ENCODE measurements at regions not wholly inside any gene's neighbourhood (a gene's known extent, or its start where the extent isn't known, plus 50 kb on each side); places are given as distances from the start of the nearest gene placed in this dataset.

GRCh38 chr6:137722749-137723272 is 144.2 kb upstream of the TNFAIP3 start:
- Histone ChIP-seq H3K9ac (replicated peaks in 1 of 4; ENCODE audit: extremely low read depth in 1 of 4, low read depth in 3 of 4, low read length in 3 of 4) (no peak overlapping the region), H3K4ac (replicated peaks; ENCODE audit: insufficient read length, low read depth, low read length) (no peak overlapping the region), H3K27ac (ENCODE audit: low read depth, low read length) (no peak overlapping the region), H2BK5ac (ENCODE audit: low read depth, low read length) (no peak overlapping the region), H3K23ac (ENCODE audit: insufficient read length) (no peak overlapping the region), H3K18ac (ENCODE audit: extremely low read depth, low read length) (no peak overlapping the region), H3K4me2 (ENCODE audit: insufficient read depth in 1 of 2, low read depth in 2 of 2, low read length in 2 of 2) (no peak overlapping the region), H2BK120ac (replicated peaks; ENCODE audit: low read depth, low read length) (no peak overlapping the region), H4K91ac (replicated peaks; ENCODE audit: insufficient read length, low read length) (no peak overlapping the region), H2AFZ (ENCODE audit: low read length) (no peak overlapping the region), H3K23me2 (ENCODE audit: low read depth, low read length) (no peaks in the 10 kb centered on the region), H2BK12ac (ENCODE audit: low read depth, low read length) (no peak overlapping the region), H3K79me2 (ENCODE audit: control insufficient read depth in 1 of 2, insufficient read depth in 2 of 2, low read length in 2 of 2) (no peaks in the 10 kb centered on the region), H4K8ac (ENCODE audit: extremely low read depth, insufficient read depth, low read length) (no peak overlapping the region), H3K36me3 (ENCODE audit: control insufficient read depth in 2 of 4, insufficient read depth in 4 of 4, low read length in 3 of 4) (no peaks in the 10 kb centered on the region), H3K4me3 (ENCODE audit: extremely low read depth in 1 of 4, insufficient read depth in 2 of 4, low read depth in 3 of 4, low read length in 4 of 4) (no peak overlapping the region), H3K27me3 (replicated peaks in 1 of 4; ENCODE audit: control insufficient read depth in 3 of 4, extremely low read depth in 1 of 4, insufficient read depth in 3 of 4, low read length in 3 of 4) (no peaks in the 10 kb centered on the region), H3K79me1 (ENCODE audit: low read depth, low read length) (no peaks in the 10 kb centered on the region), H3K9me3 (ENCODE audit: insufficient read depth in 2 of 2, low read depth in 1 of 2, low read length in 1 of 2) (no peaks in the 10 kb centered on the region), H4K20me1 (replicated peaks in 1 of 2; ENCODE audit: control insufficient read depth in 1 of 2, insufficient read depth in 2 of 2, low read length in 2 of 2) (no peaks in the 10 kb centered on the region), H2BK20ac (ENCODE audit: low read length) (no peak overlapping the region), H2BK15ac (ENCODE audit: low read length) (no peak overlapping the region), H3K14ac (ENCODE audit: insufficient read length) (no peak overlapping the region), H3K4me1 (replicated peaks in 1 of 4; ENCODE audit: control insufficient read depth in 3 of 4, insufficient read depth in 4 of 4, low read length in 3 of 4) (no peaks in the 10 kb centered on the region), H3K56ac (replicated peaks; ENCODE audit: insufficient read length, low read depth, low read length) (no peak overlapping the region), H2AK5ac (ENCODE audit: low read depth, low read length) (no peak overlapping the region), H4K5ac (ENCODE audit: insufficient read length, low read depth, low read length) (no peak overlapping the region)
- ChIA-PET CTCF (ENCODE audit: partially characterized antibody) (interaction anchor here (0.6 to 2.4 kb wide), 7 partner anchors 10 to 279 kb away, joined by 3 to 10 read pairs (median 4); no protein-coding TSS in a partner anchor), POLR2A (ENCODE audit: partially characterized antibody) (no interaction called here)
- WGBS, 2 experiments (ENCODE audit: extremely low coverage in 1 of 2, insufficient coverage in 1 of 2, insufficient read length in 1 of 2, insufficient replicate concordance in 2 of 2, low coverage in 1 of 2, low lambda C conversion rate in 2 of 2, missing lambda C conversion rate in 1 of 2), result 94% methylated on average over 5 of the region's 5 CpGs; no CpG with 5 or more reads in 1 of the 2 experiments
- no peak for TF ChIP-seq TEAD4 (IDR thresholded peaks at IDR 0.05; ENCODE audit: low read depth, low read length)
- no peak for TF ChIP-seq BRCA1 (IDR thresholded peaks at IDR 0.05; ENCODE audit: low read depth, low read length)
- DNase-seq (ENCODE audit: low read depth in 1 of 2, low spot score in 2 of 2) (no peak), FAIRE-seq (no peak)

All from H1 (cell line).